GM19397 (cell line): ENCODE measurements at regions not wholly inside any gene's neighbourhood (a gene's known extent, or its start where the extent isn't known, plus 50 kb on each side); places are given as distances from the start of the nearest gene placed in this dataset.

ENCODE experiments used
- ATAC-seq: cut with Tn5 transposase; IDR thresholded peaks from one replicate; pipeline ENCODE4 v1.9.1; 2021; ENCODE audit warnings: mild to moderate bottlenecking, moderate library complexity; ENCODE audit not compliant: unreplicated experiment

DNA sequence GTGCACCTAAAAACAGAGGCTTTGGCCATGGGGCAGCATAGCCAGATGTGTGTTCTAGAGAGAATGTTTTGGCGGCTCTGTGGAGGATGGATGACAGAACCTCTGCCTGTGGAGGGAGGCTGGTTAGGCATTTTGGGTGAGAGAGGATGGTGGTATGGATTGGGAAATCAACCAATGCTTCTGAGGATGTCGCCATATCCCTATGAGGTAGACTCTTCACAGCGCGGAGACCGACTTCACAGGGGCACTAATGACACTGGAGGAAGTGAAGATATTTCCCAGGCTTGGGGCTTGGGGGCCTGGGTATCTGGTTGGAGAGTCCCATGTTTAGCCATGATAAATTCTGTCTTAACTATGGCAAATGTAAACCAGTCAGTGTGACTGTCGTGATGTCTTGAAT, 140.6 kb upstream of the KLF4 start:
- ATAC-seq, result no peak

DNA sequence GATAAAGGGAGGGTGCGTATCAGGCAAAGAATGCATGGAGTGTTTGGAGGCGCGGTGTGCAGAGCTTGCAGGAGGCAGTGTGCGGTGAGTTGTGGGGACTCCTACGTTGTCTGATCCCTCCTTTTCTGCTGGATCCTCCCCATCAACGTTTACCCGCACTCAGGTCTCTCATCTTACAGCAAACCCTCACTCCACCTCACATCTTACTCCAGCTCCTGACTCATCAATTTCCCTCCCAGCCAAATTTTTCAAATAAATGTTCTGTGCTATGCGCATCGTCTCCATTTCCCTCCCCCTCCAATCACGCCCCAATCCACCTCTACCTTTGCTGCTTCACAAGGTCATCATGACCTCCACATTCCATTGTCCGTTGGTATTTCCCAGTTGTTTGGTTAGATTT, 138.9 kb upstream of the KLF4 start:
- no peak for ATAC-seq

DNA sequence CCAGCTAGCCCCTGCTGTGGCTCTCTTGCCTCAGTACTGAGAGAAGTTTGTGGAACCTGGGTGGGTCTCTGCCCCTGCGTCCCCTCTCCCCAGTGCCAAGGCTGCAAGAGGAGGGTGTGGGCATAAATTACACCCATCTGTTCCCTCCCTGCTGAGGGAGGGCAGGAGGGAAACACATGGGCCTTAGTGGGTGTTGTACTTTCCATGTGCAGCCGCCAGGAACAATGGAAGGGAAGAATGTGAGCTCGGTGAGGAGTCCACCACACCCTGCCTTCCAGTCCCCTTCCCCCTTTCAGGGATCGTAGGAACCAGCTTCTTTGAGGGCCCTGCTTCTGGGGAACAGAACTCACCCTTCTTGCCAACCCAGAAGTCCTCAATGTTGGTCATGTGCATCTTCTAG, 138.2 kb upstream of the KLF4 start:
- no peak for ATAC-seq

DNA sequence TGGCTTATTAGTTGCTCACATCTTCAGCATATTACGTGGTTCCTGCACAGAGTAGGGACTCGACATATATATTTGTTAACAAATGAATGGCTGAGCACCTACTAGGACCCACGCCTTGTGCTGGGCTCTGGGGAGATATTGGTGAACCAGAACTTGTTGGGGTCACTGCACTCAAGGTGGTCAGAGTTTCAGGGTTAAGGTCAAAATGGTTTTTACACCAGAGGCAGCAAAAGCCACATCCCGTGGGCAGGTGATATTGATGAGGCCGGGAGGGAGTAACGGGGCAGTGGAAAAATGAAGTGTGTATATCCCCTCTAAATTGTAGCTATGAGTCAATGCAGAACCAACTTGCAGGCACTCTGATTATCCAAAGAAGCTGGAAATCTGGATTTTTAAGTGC, 136.5 kb upstream of the KLF4 start:
- ATAC-seq, result no peak

DNA sequence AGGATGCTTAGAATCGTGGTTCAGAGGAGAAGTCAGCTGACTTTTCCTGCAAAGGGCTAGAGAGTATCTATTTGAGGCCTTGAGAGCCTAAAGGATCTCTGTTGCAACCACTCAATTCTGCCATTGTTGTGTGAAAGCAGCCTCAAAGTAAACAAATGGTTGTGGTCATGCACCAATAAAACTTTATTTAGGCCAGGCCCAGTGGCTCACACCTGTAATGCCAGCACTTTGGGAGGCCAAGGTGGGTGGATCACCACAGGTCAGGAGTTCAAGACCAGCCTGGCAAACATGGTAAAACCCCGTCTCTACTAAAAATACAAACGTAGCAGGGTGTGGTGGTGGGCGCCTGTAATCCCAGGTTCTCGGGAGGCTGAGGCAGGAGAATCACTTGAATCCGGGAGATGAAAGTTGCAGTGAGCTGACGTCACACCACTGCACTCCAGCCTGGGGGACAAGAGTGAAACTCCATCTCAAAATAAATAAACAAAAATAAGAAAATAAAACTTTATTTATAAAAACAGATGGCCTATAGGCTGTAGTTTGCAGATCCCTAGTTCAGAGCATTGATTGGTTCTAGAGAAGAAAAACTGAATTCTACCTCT, 135.9 kb upstream of the KLF4 start:
- no peak for ATAC-seq

DNA sequence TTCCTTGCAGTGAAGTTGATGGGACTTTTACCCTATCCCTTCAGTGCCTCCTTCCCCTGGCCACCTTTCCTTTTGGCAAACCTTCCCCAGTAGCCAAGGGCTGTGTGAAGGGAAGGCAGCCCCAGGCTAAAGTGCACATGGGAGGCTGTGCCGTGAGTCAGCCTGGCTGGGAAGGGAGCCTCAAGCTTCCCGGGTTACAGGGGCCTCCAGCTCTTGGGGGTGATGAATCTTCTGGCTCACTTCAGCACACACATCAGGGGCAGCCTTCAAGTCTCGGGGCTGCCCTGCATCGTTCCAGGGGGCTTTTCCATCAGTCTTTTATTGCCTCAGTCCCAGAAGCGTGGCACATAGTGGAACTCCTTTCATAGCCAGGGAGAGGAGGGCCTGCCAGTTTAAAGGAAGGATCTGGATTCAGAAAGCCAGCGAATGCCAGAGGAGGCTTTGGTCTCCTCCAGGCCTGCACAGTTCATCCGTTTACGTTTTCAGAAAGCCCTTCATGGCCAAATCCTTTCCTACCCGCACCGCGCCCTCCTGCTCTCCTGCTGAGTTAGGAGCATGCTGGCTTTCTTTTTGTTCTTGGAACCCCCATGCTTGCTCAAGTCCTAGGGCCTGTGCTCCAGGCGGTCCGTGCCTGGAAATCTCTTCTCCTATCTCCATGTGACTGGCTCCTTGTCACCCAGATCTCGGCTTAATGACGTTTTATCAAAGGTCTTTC, 134.8 kb upstream of the KLF4 start:
- no peak for ATAC-seq

DNA sequence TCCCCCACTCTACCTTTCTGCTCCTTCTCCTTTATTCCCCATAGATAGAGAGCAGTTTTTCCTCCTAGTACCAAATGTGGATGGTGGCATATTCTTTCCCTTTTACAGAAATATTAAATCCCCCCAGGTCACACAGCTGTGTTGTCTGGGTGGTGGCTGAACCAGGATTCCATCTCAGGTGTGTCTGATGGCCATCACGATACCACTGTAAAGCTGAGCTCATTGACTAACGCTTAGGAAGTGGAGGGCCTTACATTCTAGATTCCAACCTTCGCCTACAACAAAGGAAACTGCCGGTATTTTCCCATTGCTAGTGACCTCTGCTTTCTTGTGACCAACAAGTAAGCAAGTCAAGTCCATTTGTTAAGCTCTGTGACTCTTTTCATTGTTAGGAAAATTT, 131.9 kb upstream of the KLF4 start:
- no peak for ATAC-seq

DNA sequence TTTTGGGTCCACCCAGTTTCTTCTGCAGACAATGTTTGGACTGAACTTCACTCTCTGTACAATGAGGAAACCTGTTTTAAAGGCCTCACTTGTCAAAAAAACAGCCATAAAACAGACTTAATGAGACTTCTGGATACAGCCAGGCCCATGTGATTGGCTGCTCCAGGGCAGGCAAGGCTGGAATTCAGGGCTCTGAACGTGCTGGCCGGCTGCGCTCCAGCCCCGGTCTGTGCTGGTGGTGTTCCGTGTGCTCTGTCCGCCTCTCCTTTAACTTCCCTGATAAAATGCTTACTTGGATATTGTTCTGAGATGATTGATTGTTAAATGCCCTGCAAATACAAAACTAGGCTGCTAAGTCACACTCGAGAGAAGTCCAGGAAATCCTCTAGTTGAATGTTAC, 131.2 kb upstream of the KLF4 start:
- ATAC-seq, result no peak

DNA sequence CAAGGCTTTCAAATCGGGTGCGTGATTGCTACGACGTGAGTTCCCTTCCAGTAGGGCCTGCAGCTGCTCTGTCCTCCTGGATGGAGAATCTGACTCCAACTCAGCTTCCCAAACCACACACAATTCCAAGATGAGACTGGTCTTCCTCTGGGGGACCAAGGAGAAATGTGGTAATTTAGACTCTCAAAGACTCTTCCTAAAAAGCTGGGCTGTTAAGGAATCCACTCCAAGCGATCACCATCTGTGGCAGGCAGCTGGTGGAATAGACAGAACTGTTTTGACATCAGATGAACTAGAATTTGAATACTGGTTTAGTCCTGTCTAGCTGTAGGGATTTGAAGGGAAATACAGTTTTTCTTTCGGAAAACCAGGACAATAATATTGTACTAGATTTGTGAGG, 130.7 kb upstream of the KLF4 start:
- no peak for ATAC-seq

DNA sequence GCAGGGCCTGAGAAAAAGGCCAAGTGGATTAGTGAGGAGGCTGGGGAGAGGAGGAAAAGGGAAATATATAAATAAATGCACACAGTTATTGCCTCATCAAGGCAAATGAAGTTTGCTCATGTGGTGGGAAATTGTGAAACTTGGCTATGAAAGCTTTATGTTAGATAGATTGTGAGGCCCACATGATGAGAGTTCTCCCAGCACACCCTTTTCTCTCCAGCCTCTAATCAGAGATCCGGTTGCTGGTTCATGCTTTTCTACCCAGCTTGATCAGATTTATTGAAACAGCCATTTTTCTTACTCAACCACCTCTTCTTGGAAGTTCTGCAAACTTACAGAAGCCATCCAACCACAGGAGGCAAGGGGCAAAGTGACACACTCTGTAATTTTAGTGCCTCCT, 125.8 kb upstream of the KLF4 start:
- no peak for ATAC-seq

DNA sequence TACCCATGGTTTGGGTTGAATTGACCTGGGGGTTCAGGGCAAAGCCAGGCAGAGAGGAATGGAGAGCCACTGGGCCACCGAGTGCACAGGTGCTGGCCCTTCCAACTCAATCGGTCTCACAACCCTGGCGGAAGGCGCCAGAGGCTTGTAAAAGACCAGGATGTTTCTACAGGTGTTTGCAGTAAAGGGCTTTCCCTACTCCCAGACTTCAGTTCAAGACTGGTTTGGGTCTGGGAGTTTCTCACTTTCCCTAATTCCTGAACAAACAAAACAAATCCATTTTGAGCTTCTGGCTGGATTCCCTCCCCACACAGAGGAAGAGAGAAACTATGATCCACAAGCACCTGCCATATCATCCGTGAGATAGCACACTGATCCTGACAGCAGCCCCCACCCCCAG, 125.2 kb upstream of the KLF4 start:
- no peak for ATAC-seq

DNA sequence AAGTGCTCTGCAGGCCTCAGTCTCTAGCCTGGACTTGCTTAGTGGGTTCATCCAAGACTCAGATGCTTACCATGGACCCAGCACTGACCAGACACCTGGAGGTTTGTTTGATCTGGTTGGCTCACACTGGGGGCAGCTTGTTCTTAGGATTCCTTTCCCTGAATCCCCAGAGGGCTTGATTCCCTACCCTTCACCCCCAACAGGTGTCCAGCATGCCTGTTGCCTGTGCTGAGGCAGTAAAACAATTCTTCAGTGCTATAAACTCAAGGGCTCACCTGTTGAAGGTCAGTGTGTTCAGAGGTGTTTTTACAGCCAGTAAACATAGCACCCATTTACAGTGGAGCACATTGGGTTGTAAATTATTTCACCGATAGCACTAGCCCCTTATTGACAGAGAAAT, 123.8 kb upstream of the KLF4 start:
- no peak for ATAC-seq

DNA sequence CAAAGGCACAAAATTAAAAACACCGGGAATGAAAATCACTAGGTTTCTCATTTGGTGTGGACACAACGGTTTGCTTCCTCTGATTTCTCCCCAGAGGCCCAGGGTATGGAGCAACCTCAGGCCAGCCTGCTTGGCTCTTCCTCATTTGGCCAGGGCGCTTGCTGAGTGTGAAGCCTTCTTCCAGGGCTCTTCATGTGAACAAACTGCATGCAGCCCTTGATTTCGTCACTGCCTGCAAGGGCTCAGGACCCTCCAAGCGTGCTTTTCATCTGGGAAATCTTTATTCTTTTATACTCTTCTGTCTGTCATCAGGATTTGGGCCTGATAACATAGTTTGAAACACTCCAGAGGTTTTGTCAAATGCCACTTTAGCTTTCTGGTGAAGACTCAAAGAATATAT, 122.6 kb upstream of the KLF4 start:
- ATAC-seq, result no peak

DNA sequence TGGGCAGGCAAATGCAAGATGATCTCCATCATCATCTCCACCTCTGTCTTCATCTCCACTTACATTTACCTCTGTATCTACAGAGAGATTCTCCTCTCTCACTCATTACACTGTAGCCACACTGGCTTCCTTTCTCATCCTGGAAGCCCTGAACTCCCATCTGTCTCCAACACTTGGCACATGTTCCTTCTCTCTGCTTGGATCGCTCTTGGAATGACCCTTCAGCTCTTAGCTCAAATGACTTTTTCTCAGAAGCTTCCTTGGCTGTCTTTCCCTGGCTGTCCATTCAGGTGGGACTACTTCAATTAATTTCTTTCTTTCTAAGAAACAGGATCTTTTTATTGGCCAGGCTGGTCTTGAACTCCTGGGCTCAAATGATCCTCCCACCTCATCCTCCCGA, 120.0 kb upstream of the KLF4 start:
- no peak for ATAC-seq

DNA sequence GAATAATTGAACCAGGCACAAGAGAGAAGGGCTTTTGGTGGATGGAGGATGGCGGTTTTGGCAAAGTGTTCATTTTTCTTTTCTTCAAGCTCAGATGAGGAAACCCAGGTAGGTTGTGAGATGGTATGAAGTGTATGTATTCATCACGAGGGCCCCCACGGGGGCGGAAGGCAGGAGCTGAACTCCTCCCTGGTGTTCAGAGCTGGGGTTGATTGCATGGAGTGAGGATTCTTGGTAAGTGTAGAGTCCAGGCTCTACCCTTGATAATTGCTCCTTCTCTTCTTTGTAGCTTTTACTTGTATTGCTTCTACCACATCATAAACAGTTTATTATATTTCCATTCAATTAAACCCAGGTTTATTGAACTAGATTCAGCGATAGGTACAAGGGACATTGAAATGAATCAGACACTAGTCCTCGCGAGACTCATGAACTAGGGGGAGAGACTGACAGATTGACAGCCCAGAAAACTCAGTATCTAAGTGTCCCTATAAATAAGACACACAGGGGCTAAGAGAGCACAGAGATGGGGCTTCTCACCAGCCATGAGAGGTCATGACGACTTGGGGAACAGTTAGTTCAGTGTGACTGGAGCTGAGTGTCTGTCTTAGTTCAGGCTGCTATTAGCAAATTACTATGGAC, 116.7 kb upstream of the KLF4 start:
- no peak for ATAC-seq

DNA sequence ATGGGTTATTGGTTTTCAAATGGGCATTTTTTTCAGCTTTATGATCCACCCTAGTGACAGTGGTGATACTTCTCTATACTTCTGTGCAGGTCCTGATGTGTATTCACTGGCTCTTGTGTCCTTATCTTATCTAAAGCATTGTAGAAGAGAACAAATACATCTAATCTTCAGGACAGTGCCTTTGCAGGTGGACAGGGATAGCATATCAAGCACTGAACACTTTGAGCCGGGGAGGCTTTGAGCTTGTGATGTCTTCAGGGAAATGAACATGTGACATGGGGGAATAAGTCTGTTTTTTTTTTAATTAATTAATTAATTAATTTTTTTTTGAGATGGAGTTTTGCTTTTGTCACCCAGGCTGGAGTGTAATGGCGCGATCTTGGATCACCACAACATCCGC, 115.5 kb upstream of the KLF4 start:
- no peak for ATAC-seq

DNA sequence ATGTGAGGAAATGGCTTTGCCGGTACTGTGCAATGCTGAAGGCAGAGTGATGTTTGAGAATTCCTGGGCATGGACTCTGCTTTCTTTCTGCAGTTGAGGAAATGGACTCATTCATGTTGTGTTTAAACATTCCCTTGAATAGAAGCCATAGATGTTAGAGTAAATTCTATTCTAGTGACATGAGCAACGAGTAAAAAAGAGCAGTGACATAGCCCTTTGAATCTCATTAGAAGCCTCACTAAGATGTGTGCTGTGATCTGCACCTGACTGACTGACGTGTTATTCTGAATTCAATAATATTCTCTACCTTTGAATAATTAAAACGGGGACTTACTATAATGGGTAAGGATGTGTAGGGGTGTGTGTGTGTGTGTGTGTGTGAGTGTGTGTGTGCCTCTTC, 113.7 kb upstream of the KLF4 start:
- no peak for ATAC-seq

DNA sequence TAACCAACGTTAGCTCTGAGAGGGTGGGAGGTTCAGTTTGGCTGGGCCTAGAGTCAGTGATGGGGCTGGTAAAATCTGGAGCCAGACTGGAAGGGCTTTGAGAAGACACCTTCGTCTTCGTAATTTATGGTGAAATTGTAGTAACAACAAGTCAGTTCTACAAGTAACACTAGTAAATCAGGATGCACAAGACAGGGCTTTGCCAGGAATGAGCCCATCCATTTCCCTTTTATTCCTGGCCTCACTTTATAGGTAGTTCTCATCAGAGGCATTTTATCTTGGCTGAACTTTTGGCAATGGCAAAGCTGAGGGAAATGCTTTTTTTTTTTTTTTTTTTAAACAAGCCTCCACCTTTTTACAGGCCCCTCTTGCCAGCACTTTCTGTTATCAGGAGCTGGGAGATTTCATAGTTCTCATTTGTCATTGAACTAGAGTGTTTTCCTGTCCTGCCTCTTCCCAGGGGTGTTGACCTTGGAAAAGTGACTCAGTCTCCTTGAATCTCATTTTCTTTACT, 110.5 kb upstream of the KLF4 start:
- ATAC-seq, result no peak

DNA sequence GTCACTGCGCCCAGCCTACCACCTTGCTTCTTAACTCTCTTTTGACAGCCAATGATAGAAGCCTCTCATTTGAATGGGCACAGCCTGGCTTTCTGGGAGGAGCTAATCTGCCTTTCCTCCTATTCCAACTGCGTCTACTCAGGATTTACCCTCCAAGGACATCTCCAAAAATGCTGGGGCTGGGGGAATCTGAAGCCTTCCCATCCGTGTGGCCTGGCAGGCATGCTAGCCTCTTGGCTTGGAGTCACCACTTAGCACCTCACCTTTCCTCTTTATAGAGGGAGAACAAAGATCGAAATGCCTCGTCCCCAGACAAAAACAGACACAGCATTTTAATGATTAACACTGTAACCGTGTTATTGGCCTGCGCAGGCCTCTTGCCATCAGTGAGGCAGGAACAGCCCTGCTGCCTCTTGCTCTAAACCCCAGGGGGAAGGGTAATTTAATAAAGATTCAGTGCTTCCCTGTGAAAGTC, 108.2 kb upstream of the KLF4 start:
- ATAC-seq, result no peak

DNA sequence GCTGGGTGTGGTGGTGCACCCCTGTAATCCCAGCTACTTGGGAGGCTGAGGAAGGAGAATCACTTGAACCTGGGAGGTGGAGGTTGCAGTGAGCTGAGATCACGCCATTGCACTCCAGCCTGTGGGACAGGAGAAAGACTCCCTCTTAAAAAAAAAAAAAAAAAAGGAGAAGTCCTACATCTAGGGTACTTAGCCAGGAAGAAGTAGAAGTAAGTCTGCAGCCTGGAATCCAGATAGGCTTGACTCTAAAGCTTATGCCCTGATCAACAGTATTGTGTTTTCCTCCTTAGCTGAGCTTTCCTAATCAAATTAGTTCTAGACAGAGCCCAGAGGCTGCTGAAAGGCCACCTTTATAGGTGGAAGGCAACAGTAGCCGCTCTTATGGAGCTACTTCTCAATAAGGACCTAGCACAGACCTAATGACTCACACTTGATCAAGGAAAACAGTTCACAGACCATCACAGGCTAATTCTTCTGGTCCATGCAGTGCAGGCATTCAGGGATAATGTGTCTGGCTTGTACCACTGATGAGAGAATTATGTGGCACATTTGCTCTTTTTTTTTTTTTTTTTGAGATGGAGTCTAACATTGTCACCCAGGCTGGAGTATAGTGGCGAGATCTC, 105.5 kb upstream of the KLF4 start:
- no peak for ATAC-seq

DNA sequence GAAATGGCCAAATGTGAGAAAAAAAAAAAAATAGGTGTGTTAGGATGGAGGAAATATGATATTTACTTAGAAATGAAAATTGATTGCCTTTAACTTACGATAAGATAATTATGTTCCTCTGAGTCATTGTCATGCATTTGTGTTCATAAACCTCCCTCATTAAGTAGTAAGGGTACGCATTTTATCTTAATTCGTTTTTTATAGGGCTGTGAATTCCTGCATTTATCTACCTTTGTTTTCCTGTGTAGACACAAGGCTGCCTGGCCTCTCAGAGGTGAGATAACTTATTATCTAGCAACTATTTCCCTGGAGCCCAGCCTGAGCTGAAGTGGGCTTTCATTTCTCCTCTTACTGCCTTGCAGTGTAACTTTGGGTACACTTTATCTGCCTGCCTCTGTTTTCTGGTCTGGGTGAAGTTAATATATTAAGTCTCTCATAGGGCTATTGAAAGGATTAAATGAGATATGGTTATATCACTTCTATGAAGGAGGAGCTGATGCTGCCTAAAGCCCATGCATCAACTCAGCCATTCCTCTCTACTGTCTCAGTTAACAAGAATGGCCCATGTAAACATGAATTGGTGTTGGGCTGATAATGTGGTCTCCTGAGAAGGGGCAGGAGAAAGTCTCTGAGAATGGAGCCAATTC, 103.8 kb upstream of the KLF4 start:
- no peak for ATAC-seq
